HG03457 (cell line): ENCODE measurements at regions not wholly inside any gene's neighbourhood (a gene's known extent, or its start where the extent isn't known, plus 50 kb on each side); places are given as distances from the start of the nearest gene placed in this dataset.

ENCODE experiments used
- ATAC-seq: cut with Tn5 transposase; IDR thresholded peaks from one replicate; pipeline ENCODE4 v1.9.1; 2021; ENCODE audit warnings: moderate number of reproducible peaks; ENCODE audit not compliant: unreplicated experiment

DNA sequence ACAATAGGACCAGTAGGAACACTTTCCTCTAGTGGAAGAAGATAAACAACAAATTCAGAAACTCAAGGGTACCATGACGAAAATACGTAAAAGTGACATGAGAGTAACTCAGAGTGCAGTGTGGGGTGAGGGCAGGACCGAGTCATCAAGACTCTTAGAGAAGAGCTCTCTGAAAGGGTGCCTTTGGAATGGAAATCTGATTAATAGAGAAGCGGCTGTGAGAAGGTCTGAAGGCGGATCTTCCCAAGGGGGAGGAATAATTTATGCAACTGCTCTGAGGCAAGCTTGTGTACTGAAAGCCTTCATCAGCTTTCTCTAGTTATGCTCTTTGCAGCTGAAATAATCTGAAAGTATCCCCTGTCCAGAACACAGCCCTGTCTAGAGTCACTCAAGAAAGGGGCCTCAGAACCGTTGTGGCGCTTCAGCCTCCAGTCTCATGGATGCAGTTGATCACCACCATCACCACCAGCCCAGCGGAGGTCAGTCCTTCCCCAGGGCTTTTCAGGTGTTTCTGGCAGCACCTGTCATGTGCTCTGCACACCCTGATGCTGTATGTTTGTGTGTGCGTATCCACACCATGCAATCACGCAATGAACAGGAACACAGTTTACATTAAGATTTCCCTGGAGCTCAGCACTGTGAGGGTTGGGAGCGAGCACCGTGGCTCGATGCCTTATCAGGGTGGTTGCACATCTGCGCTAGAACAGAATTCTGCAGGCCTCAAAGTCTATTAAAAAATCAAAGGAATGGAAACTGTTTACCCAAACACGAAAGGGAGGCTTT lies 396.5 kb downstream of the SMOC2 start:
- no peak for ATAC-seq

DNA sequence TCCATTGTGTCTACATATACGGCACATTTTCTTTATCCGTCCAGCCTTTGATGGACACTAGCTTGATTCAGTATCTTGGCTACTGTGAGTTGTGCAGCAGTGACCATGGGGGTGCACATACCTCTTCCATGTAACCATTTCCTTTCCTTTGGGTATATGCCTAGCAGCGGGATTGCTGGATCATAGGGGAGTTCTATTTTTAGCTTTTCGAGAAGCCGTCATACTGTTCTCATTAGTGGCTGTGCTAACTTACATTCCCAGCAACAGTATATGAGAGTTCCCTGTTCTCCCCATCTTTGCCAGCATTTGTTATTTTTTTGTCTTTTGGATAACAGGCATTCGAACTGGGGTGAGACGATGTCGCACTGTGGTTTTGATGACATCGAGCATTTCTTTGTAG lies 395.0 kb downstream of the SMOC2 start:
- ATAC-seq, result no peak

- no peak for ATAC-seq
Observed at GRCh38 chr6:168834801-168835200, 393.8 kb downstream of the SMOC2 start.

DNA sequence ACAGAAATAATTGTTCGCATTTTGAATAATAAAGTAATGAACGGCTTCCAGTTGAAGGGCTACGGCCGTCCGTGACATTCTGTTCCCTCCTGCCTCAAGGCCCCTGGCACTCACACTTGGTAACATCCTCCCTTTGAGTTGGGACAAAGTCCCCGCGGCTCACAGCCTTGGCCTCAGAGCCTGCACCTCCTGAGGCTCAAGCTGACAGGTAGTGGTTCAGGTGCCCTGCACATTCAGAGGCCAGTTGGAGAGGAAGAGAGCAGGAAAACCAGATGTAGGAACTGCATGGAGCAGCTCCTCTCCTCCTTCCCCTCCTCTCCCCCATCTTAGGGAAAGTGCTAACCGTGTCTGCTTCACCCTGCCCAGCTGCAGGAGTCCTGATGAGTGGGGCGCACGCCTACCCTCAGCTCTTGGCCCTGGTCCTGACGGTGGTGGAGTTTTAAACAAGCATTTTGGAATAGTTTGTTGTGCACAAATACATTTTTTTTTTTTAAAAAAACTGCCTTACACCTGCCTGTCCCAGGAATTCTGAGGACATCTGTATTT lies 393.1 kb downstream of the SMOC2 start:
- ATAC-seq, result no peak

- no peak for ATAC-seq
Observed at GRCh38 chr6:168828800-168829199, 387.8 kb downstream of the SMOC2 start.

DNA sequence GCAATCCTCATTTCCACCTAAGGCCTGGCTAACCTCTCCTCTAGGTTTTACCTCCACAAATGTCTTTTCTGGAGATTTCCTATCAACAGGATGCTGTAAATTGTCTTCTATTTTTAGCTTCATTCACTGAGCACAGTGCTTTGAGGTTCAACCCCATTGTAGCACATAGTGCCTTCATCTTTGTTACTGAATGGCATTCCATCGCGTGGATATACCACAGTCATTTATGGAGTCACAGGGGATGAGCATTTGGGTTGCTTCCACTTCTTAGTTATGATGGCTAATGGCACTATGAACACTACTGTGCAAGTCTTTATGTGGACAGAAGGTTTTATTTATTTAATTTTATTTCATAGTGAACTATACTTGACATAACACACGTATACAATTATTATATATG lies 387.1 kb downstream of the SMOC2 start:
- no peak for ATAC-seq

- no peak for ATAC-seq
Observed at GRCh38 chr6:168827586-168827871, 386.5 kb downstream of the SMOC2 start.

- ATAC-seq, result no peak
Observed at GRCh38 chr6:168826726-168827585, 386.0 kb downstream of the SMOC2 start.

GRCh38 chr6:168826078-168826390 lies 385.1 kb downstream of the SMOC2 start:
- no peak for ATAC-seq

DNA sequence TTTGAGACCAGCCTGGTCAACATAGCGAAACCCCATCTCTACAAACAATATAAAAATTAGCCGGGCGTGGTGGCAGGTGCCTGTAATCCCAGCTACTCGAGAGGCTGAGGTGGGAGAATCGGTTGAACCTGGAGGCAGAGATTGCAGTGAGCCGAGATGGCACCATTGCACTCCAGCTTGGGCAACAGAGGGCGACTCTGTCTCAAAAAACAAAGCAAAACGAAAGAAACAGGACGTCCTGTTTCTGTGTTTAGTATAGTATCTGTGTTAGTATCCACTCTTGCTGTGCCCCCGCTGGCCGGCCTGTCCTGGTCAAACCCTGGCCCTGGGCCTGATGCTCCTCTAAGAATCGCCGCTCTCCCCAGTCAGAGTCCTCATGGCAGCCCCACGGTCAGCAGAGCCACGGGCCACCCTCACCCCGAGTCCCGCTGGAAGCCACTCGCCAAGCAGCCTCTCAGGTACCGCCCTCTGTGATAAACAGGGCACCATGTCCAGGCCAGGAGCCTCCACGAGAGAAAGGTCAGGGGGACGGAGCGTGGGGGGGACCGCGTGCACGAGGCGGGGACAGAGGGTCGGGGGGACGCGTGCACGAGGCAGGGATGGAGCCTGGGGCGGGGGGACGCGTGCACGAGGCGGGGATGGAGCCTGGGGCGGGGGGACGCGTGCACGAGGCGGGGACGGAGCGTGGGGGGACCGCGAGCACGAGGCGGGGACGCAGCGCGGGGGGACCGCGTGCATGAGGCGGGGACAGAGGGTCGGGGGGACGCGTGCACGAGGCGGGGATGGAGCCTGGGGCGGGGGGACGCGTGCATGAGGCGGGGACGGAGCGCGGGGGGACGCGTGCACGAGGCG lies 384.5 kb downstream of the SMOC2 start:
- ATAC-seq, result no peak

- ATAC-seq, result no peak
Observed at GRCh38 chr6:168823397-168824212, 382.6 kb downstream of the SMOC2 start.

- no peak for ATAC-seq
Observed at GRCh38 chr6:168822376-168822775, 381.4 kb downstream of the SMOC2 start.

GRCh38 chr6:168819546-168819945 lies 378.6 kb downstream of the SMOC2 start:
- ATAC-seq, result no peak

- no peak for ATAC-seq
Observed at GRCh38 chr6:168817558-168818159, 376.7 kb downstream of the SMOC2 start.

- ATAC-seq, result no peak
Observed at GRCh38 chr6:168815229-168815628, 374.2 kb downstream of the SMOC2 start.

GRCh38 chr6:168808232-168808631 lies 367.2 kb downstream of the SMOC2 start:
- no peak for ATAC-seq

DNA sequence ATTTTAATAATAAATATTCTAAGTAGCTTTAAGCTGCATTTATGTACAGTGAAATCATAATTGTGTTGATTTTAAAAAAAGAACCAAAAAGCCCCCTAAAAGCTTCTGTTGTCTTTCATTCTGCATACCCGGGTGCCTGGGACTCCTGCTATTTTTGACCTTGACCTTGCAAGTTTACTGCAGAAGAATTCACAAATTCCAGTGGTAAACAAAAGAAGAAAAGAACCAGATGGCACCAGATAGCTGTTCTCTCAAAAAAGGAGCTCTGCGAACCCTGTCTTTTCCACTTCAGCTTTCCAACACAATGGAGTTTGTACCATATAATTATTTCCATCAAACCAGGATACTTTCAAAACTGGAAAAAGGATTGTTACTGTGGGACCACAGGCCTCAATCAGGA lies 363.3 kb downstream of the SMOC2 start:
- ATAC-seq, result no peak

DNA sequence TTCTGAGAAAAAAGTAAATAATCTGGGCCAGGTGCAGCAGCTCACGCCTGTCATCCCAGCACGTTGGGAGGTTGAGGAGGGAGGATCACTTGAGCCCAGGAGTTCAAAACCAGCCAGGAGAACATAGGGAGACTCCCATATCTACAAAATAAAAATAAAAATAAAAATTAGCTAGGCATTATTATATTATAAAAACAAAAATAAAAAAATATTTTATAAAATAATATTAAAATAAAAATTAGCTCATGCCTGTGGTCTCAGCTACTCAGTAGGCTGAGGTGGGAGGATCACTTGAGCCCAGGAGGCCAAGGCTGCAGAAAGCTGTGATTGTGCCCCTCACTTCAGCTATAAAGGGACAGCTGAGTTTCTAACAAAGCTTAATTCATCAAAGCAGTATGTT lies 362.9 kb downstream of the SMOC2 start:
- no peak for ATAC-seq

DNA sequence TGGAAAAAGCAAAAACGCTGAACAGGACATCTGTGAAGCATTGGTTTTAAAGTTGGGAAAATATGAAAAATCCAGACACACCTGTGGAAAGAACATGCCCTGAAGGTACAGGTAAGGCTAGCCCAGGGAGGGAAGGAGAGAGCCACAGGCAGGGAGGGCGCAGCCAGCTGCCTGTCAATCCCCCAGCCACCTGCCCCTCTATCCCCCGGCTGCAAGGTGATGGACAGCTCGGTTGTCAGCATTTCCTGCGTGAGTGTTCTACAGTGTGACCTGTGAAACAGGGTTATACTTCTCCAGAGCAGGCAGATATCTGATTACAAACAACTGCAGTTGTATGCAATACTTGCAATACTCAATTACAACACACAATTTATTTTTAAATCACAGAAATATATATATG lies 358.1 kb downstream of the SMOC2 start:
- no peak for ATAC-seq

DNA sequence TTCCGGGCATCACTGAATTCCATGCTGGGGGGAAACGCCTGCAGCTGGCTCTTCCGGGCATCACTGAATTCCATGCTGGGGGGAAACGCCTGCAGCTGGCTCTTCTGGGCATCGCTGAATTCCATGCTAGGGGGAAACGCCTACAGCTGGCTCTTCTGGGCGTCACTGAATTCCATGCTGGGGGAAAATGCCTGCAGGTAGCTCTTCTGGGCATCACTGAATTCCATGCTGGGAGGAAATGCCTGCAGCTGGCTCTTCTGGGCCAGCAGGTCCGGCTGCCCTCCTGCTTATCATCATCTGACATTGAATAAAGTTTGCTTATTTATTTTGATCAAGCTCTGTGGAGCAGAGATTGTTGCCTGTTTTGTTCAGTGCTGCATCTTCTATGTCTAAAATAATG lies 355.1 kb downstream of the SMOC2 start:
- no peak for ATAC-seq
